PFSK-1 (cell line): ENCODE measurements at regions not wholly inside any gene's neighbourhood (a gene's known extent, or its start where the extent isn't known, plus 50 kb on each side); places are given as distances from the start of the nearest gene placed in this dataset.

ENCODE experiments used
- POLR2AphosphoS5 ChIP-seq: IDR thresholded peaks from 2 replicates; pipeline ENCODE4 v1.6.1; 2012; ENCODE audit warnings: low read depth, mild to moderate bottlenecking, control low read depth, low read length, moderate library complexity
- REST ChIP-seq, 2 experiments: IDR thresholded peaks; 2 replicates each; pipeline versions ENCODE4 v1.6.1 to v1.8.0; 2011 to 2012; ENCODE audit warnings: low read depth in 2 of 2, low read length in 2 of 2, control low read depth in 1 of 2, inconsistent platforms in 1 of 2, mild to moderate bottlenecking in 1 of 2, moderate library complexity in 1 of 2; ENCODE audit not compliant: insufficient read depth in 1 of 2
- TAF1 ChIP-seq: IDR thresholded peaks from 2 replicates; pipeline ENCODE4 v1.6.1; 2012; ENCODE audit warnings: low read length, control low read depth, borderline replicate concordance; ENCODE audit not compliant: insufficient read depth

- TF ChIP-seq POLR2AphosphoS5 (no peak), REST (IDR thresholded peaks at IDR 0.05; ENCODE audit: insufficient read depth in 1 of 2, low read depth in 2 of 2, low read length in 2 of 2) (no peak), TAF1 (no peak)
These were observed 835.1 kb downstream of the EDEM1 start for GRCh38 chr3:6022621-6023020.
